ENCODE measurements at regions not wholly inside any gene's neighbourhood (a gene's known extent, or its start where the extent isn't known, plus 50 kb on each side); places are given as distances from the start of the nearest gene placed in this dataset.

DNA sequence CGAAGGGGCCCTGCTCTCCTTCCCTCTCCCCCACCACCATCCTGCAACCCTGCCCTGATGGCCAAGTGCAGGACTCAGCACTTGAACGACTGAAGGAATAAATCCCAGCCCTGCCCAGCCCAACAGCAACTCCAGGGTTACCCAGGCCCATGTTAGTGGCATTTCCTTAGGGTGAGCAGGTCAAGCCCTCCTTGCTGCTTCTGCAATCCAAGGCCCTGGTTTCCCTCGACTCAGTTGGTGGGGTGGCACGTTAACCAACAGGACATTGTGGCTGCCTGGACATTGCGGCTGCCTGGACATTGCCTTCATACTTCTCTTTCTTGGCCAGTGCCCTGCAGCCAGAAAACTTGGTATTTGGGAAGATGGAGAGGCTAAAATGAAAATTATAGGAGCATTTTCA lies 141.4 kb downstream of the TRIM29 start:
- no peak for TF ChIP-seq MYC (IDR thresholded peaks at IDR 0.05; ENCODE audit: low read depth, low read length)
- TF ChIP-seq MYC (CRISPR knock-in tag; IDR thresholded peaks at IDR 0.05; ENCODE audit: borderline replicate concordance, low read depth) = no peak
- TF ChIP-seq, protein P1, sequence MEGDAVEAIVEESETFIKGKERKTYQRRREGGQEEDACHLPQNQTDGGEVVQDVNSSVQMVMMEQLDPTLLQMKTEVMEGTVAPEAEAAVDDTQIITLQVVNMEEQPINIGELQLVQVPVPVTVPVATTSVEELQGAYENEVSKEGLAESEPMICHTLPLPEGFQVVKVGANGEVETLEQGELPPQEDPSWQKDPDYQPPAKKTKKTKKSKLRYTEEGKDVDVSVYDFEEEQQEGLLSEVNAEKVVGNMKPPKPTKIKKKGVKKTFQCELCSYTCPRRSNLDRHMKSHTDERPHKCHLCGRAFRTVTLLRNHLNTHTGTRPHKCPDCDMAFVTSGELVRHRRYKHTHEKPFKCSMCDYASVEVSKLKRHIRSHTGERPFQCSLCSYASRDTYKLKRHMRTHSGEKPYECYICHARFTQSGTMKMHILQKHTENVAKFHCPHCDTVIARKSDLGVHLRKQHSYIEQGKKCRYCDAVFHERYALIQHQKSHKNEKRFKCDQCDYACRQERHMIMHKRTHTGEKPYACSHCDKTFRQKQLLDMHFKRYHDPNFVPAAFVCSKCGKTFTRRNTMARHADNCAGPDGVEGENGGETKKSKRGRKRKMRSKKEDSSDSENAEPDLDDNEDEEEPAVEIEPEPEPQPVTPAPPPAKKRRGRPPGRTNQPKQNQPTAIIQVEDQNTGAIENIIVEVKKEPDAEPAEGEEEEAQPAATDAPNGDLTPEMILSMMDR (IDR thresholded peaks at IDR 0.05 in 2 of 3, conservative IDR thresholded peaks at IDR 0.05 in 1 of 3; ENCODE audit: insufficient read depth in 2 of 3, low read depth in 1 of 3, low read length in 3 of 3) = no peak
- no peak for TF ChIP-seq HDAC3 (IDR thresholded peaks at IDR 0.05; ENCODE audit: borderline replicate concordance, partially characterized antibody)
- TF ChIP-seq, protein P2, sequence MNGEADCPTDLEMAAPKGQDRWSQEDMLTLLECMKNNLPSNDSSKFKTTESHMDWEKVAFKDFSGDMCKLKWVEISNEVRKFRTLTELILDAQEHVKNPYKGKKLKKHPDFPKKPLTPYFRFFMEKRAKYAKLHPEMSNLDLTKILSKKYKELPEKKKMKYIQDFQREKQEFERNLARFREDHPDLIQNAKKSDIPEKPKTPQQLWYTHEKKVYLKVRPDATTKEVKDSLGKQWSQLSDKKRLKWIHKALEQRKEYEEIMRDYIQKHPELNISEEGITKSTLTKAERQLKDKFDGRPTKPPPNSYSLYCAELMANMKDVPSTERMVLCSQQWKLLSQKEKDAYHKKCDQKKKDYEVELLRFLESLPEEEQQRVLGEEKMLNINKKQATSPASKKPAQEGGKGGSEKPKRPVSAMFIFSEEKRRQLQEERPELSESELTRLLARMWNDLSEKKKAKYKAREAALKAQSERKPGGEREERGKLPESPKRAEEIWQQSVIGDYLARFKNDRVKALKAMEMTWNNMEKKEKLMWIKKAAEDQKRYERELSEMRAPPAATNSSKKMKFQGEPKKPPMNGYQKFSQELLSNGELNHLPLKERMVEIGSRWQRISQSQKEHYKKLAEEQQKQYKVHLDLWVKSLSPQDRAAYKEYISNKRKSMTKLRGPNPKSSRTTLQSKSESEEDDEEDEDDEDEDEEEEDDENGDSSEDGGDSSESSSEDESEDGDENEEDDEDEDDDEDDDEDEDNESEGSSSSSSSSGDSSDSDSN (IDR thresholded peaks at IDR 0.05; ENCODE audit: borderline replicate concordance in 1 of 2, low read depth in 2 of 2, low read length in 2 of 2) = no peak
- TF ChIP-seq ZNF174 (CRISPR knock-in tag; IDR thresholded peaks at IDR 0.05) = no peak
- TF ChIP-seq, protein P3, sequence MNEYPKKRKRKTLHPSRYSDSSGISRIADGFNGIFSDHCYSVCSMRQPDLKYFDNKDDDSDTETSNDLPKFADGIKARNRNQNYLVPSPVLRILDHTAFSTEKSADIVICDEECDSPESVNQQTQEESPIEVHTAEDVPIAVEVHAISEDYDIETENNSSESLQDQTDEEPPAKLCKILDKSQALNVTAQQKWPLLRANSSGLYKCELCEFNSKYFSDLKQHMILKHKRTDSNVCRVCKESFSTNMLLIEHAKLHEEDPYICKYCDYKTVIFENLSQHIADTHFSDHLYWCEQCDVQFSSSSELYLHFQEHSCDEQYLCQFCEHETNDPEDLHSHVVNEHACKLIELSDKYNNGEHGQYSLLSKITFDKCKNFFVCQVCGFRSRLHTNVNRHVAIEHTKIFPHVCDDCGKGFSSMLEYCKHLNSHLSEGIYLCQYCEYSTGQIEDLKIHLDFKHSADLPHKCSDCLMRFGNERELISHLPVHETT (CRISPR knock-in tag; conservative IDR thresholded peaks at IDR 0.05 in 1 of 2, IDR thresholded peaks at IDR 0.05 in 1 of 2) = no peak
- TF ChIP-seq NRF1 (conservative IDR thresholded peaks at IDR 0.05 in 1 of 2, IDR thresholded peaks at IDR 0.05 in 1 of 2) = no peak
- TF ChIP-seq NFIC (IDR thresholded peaks at IDR 0.05) = no peak
- no peak for TF ChIP-seq JUND (IDR thresholded peaks at IDR 0.05; ENCODE audit: borderline replicate concordance, low read depth, low read length)
- TF ChIP-seq JUND (tag; IDR thresholded peaks at IDR 0.05; ENCODE audit: borderline replicate concordance, low read depth, low read length) = no peak
- TF ChIP-seq THRB (CRISPR knock-in tag; conservative IDR thresholded peaks at IDR 0.05) = no peak

Data from K562 (cell line).